ENCODE measurements at regions not wholly inside any gene's neighbourhood (a gene's known extent, or its start where the extent isn't known, plus 50 kb on each side); places are given as distances from the start of the nearest gene placed in this dataset.
"Not testable (repeated sequence)": the region's sequence is repeated elsewhere in the genome, so short reads cannot be mapped to it uniquely, and the experiment has no call there.

DNA sequence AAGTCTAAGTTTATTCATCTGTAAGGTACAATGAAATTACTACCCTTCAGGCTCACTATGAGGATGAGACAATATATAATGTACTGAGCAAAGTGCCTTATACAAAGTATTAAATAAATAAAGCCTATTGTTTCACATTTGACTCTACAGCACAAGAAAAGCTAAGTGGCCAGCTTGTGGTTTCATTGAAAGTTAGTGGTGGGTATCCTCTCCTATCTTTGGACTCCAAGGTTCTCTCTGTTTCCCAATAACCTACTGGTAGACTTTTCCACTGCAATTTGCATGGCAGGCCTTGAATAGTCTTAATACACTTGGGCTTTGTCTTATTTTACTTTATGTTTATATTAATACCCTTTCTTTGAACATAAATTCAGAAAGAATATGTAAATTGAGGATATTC is 262.7 kb downstream of the DEPDC1B start:
- intact Hi-C loops (cut with DNase I; ENCODE audit: low total_unique reads) = no loop called here
- TF ChIP-seq, protein P1, sequence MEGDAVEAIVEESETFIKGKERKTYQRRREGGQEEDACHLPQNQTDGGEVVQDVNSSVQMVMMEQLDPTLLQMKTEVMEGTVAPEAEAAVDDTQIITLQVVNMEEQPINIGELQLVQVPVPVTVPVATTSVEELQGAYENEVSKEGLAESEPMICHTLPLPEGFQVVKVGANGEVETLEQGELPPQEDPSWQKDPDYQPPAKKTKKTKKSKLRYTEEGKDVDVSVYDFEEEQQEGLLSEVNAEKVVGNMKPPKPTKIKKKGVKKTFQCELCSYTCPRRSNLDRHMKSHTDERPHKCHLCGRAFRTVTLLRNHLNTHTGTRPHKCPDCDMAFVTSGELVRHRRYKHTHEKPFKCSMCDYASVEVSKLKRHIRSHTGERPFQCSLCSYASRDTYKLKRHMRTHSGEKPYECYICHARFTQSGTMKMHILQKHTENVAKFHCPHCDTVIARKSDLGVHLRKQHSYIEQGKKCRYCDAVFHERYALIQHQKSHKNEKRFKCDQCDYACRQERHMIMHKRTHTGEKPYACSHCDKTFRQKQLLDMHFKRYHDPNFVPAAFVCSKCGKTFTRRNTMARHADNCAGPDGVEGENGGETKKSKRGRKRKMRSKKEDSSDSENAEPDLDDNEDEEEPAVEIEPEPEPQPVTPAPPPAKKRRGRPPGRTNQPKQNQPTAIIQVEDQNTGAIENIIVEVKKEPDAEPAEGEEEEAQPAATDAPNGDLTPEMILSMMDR (IDR thresholded peaks at IDR 0.05 in 8 of 11, conservative IDR thresholded peaks at IDR 0.05 in 3 of 11) = no peak
- H3K4me3 ChIP-seq = no peak overlapping the region

GRCh38 chr5:60436518-60436917 is 263.4 kb downstream of the DEPDC1B start:
- H3K27me3 ChIP-seq (replicated peaks in 1 of 7) = no peaks in the 10 kb centered on the region
- H3K4me1 ChIP-seq = no peaks in the 10 kb centered on the region
- no peak overlapping the region for H3K27ac ChIP-seq
- no peak overlapping the region for H3K4me3 ChIP-seq
- H3K9me3 ChIP-seq = peaks cover 0 to 4% (median 0%) of the 10 kb centered on the region in 8 donors
- 61 to 69% (median 65%) methylated on average over 2 of the region's 2 CpGs for WGBS, 5 donors
- intact Hi-C loops (cut with DNase I; ENCODE audit: low total_unique reads) = no loop called here
- no peak for DNase-seq
- no peak for TF ChIP-seq POLR2A (IDR thresholded peaks at IDR 0.05)
- TF ChIP-seq POLR2AphosphoS5 (IDR thresholded peaks at IDR 0.05) = no peak
- TF ChIP-seq, protein P1 (IDR thresholded peaks at IDR 0.05 in 8 of 11, conservative IDR thresholded peaks at IDR 0.05 in 3 of 11) = no peak
- no peaks in the 10 kb centered on the region for H3K36me3 ChIP-seq

More for the DNA sequence above, 262.7 kb downstream of the DEPDC1B start:
- Histone ChIP-seq H3K36me3 (no peaks in the 10 kb centered on the region), H3K4me1 (no peaks in the 10 kb centered on the region), H3K9me3 (peaks cover 0 to 7% (median 0%) of the 10 kb centered on the region in 8 donors), H3K27me3 (replicated peaks in 1 of 7) (no peaks in the 10 kb centered on the region), H3K27ac (no peak overlapping the region)
- DNase-seq = no peak

- no peaks in the 10 kb centered on the region for H3K27me3 ChIP-seq (replicated peaks in 1 of 7)
- no peak overlapping the region for H3K4me3 ChIP-seq
- no peak for DNase-seq
- no peak for TF ChIP-seq POLR2AphosphoS5 (IDR thresholded peaks at IDR 0.05)
- TF ChIP-seq POLR2A (IDR thresholded peaks at IDR 0.05) = no peak
- TF ChIP-seq, protein P1 (IDR thresholded peaks at IDR 0.05 in 8 of 11, conservative IDR thresholded peaks at IDR 0.05 in 3 of 11) = no peak
- peaks cover 0 to 6% (median 0%) of the 10 kb centered on the region in 8 donors for H3K9me3 ChIP-seq
- H3K27ac ChIP-seq = no peak overlapping the region
- H3K4me1 ChIP-seq = no peaks in the 10 kb centered on the region
- H3K36me3 ChIP-seq = no peaks in the 10 kb centered on the region
- intact Hi-C loops (cut with DNase I; ENCODE audit: low total_unique reads) = no loop called here
Observed at GRCh38 chr5:60435808-60436207, 264.2 kb downstream of the DEPDC1B start.

GRCh38 chr5:60426189-60426588 is 273.8 kb downstream of the DEPDC1B start:
- WGBS, 5 donors = 91 to 98% (median 96%) methylated on average over 3 of the region's 3 CpGs
- DNase-seq; intact Hi-C loops (cut with DNase I; ENCODE audit: low total_unique reads): not testable (repeated sequence)

GRCh38 chr5:60420773-60421172 is 279.2 kb downstream of the DEPDC1B start:
- DNase-seq = not testable (repeated sequence)

More at GRCh38 chr5:60426189-60426588, 273.8 kb downstream of the DEPDC1B start:
- H3K27me3 ChIP-seq (replicated peaks in 1 of 7); H3K4me3 ChIP-seq; H3K27ac ChIP-seq; H3K4me1 ChIP-seq; H3K36me3 ChIP-seq: not testable (repeated sequence)
- H3K9me3 ChIP-seq = peaks cover 0 to 33% (median 18%) of the 10 kb centered on the region in 8 donors

More at GRCh38 chr5:60420773-60421172, 279.2 kb downstream of the DEPDC1B start:
- H3K9me3 ChIP-seq = peaks cover 0 to 44% (median 24%) of the 10 kb centered on the region in 8 donors
- H3K36me3 ChIP-seq; H3K27me3 ChIP-seq (replicated peaks in 1 of 7); H3K4me1 ChIP-seq; H3K27ac ChIP-seq; intact Hi-C loops (cut with DNase I; ENCODE audit: low total_unique reads); H3K4me3 ChIP-seq: not testable (repeated sequence)
- WGBS, 5 donors = 90 to 100% (median 94%) methylated on average over 3 of the region's 3 CpGs

Measured in spleen (tissue), 11 donors.